NB4 (cell line): ENCODE measurements at regions not wholly inside any gene's neighbourhood (a gene's known extent, or its start where the extent isn't known, plus 50 kb on each side); places are given as distances from the start of the nearest gene placed in this dataset.

Experiments used
- POLR2A ChIP-seq: IDR thresholded peaks from 2 replicates; pipeline ENCODE4 v1.6.1; 2011; ENCODE audit warnings: mild to moderate bottlenecking; ENCODE audit not compliant: insufficient read length; ENCODE audit errors: extremely low read depth
- TF ChIP-seq, protein P1 (sequence below): IDR thresholded peaks from one replicate; pipeline ENCODE4 v1.5.1; 2012; ENCODE audit warnings: low read depth, low read length

DNA sequence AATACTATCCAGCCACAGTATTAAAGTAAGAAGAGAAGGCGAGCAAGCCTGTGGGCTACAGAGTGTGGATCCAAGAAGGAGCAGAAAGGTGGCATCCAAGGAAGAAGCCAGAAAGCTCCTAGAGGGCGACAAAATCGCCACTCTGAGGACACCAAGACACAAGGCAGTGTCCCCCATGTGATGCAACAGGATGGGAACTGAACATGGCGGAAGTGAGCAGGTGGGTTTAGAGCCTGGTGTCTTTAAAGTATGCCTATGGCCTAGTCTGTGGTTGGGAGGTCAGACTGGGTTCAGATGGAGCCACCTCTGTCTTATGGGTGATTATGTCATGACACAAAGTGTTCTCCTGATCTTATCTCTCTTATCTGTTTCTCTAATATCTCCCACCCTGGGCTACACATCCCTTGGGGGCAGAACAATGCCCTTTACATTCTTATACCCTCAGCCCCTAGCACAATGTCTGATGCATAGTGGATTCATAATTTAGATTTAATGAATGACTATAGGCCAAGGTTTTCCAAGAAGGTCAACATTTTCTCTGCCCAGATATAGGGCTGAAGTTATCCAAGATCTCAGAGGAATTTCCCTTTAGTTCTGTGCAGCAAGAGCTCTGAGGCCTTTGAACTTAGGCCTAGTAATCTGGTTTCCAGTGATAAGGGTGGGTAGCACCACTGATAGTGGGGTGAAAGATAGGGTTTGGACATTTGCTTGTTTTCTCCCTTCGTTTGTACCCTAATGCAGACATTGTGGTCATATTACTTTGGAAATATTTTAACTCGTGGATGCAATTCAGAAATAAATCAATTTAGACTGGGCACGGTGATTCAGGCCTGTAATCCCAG is 167.3 kb upstream of the AKIRIN2 start:
- TF ChIP-seq, protein P1, sequence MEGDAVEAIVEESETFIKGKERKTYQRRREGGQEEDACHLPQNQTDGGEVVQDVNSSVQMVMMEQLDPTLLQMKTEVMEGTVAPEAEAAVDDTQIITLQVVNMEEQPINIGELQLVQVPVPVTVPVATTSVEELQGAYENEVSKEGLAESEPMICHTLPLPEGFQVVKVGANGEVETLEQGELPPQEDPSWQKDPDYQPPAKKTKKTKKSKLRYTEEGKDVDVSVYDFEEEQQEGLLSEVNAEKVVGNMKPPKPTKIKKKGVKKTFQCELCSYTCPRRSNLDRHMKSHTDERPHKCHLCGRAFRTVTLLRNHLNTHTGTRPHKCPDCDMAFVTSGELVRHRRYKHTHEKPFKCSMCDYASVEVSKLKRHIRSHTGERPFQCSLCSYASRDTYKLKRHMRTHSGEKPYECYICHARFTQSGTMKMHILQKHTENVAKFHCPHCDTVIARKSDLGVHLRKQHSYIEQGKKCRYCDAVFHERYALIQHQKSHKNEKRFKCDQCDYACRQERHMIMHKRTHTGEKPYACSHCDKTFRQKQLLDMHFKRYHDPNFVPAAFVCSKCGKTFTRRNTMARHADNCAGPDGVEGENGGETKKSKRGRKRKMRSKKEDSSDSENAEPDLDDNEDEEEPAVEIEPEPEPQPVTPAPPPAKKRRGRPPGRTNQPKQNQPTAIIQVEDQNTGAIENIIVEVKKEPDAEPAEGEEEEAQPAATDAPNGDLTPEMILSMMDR = no peak
- TF ChIP-seq POLR2A = no peak
